SK-N-SH (cell line): ENCODE measurements at regions not wholly inside any gene's neighbourhood (a gene's known extent, or its start where the extent isn't known, plus 50 kb on each side); places are given as distances from the start of the nearest gene placed in this dataset.

ENCODE experiments used
- CTCF ChIA-PET: fragments of 300-600, 350-600 bp; formaldehyde crosslinking; extraction: SDS; loops from one replicate; lab custom pipeline; 2021; lab: Yijun Ruan, JAX
- POLR2A ChIA-PET: fragments of 350-600 bp; sonication (Branson Sonifier 250); formaldehyde crosslinking; extraction: SDS; loops from one replicate; lab custom pipeline; 2020; ENCODE audit warnings: antibody characterized with exemption, inconsistent platforms; lab: Yijun Ruan, JAX
- DNase-seq: peaks from one replicate; pipeline ENCODE4 v3.0.0; 2012
- H2AFZ ChIP-seq: fragments of 200-600 bp; sonication (generic); 2 replicates; pipeline ENCODE4 v1.8.1; 2016; ENCODE audit warnings: antibody characterized with exemption, mild to moderate bottlenecking, low read depth
- H3F3A ChIP-seq: fragments of 200-600 bp; sonication (generic); replicated peaks from 2 replicates; pipeline ENCODE3; 2016; ENCODE audit warnings: antibody characterized with exemption, mild to moderate bottlenecking; ENCODE audit not compliant: insufficient read depth
- H3K27ac ChIP-seq, 2 experiments: fragments of 200-500 bp in 1 of 2; fragments of 200-600 bp in 1 of 2; sonication (Bioruptor generic) in 1 of 2; sonication (generic), shearing (Covaris generic) in 1 of 2; 2 replicates each; pipeline versions ENCODE4 v1.5.1 to v1.6.1; 2014 to 2016; ENCODE audit warnings: low read depth in 2 of 2, inconsistent platforms in 1 of 2, low read length in 1 of 2, mild to moderate bottlenecking in 1 of 2, mixed read lengths in 1 of 2
- H3K27me3 ChIP-seq: fragments of 200-600 bp; sonication (generic), shearing (Covaris generic); 2 replicates; pipeline ENCODE4 v1.6.1; 2016; ENCODE audit warnings: mixed run types; ENCODE audit not compliant: insufficient read depth
- H3K36me3 ChIP-seq, 2 experiments: fragments of 200-500 bp in 1 of 2; fragments of 200-600 bp in 1 of 2; sonication (Bioruptor generic) in 1 of 2; sonication (generic) in 1 of 2; replicated peaks in 1 of 2; 2 replicates each; pipeline versions ENCODE3 to v1.5.1; 2014 to 2016; ENCODE audit warnings: low read length in 1 of 2, mild to moderate bottlenecking in 1 of 2; ENCODE audit not compliant: insufficient read depth in 2 of 2, control insufficient read depth in 1 of 2
- H3K4me1 ChIP-seq, 2 experiments: fragments of 200-500 bp in 1 of 2; fragments of 200-600 bp in 1 of 2; sonication (Bioruptor generic) in 1 of 2; sonication (generic), shearing (Covaris generic) in 1 of 2; 2 replicates each; pipeline versions ENCODE4 v1.5.1 to v1.6.1; 2014 to 2016; ENCODE audit warnings: low read depth in 1 of 2, low read length in 1 of 2, mixed run types in 1 of 2; ENCODE audit not compliant: insufficient read depth in 2 of 2, control insufficient read depth in 1 of 2
- H3K4me2 ChIP-seq: fragments of 200-600 bp; sonication (generic), shearing (Covaris generic); 2 replicates; pipeline ENCODE4 v1.6.1; 2017; ENCODE audit warnings: mixed run types
- H3K4me3 ChIP-seq, 2 experiments: fragments of 200-500 bp in 1 of 2; fragments of 200-600 bp in 1 of 2; sonication (Bioruptor generic) in 1 of 2; sonication (generic), shearing (Covaris generic) in 1 of 2; 2 replicates each; pipeline versions ENCODE4 v1.5.1 to v1.8.1; 2014 to 2016; ENCODE audit warnings: low read depth in 2 of 2, inconsistent platforms in 1 of 2, low read length in 1 of 2, mild to moderate bottlenecking in 1 of 2, mixed read lengths in 1 of 2, moderate library complexity in 1 of 2
- H3K79me2 ChIP-seq: fragments of 200-600 bp; sonication (generic); 2 replicates; pipeline ENCODE4 v1.8.1; 2017; ENCODE audit warnings: mild to moderate bottlenecking; ENCODE audit not compliant: insufficient read depth
- H3K9ac ChIP-seq: fragments of 200-600 bp; sonication (generic); 2 replicates; pipeline ENCODE4 v1.6.1; 2017; ENCODE audit warnings: mixed run types
- H3K9me2 ChIP-seq: fragments of 200-600 bp; sonication (generic); 2 replicates; pipeline ENCODE4 v1.6.1; 2017; ENCODE audit warnings: mixed run types
- H3K9me3 ChIP-seq: fragments of 200-600 bp; sonication (generic); 2 replicates; pipeline ENCODE4 v1.6.1; 2017; ENCODE audit warnings: mixed run types, mild to moderate bottlenecking, moderate library complexity
- H4K20me1 ChIP-seq: fragments of 200-600 bp; sonication (generic); 2 replicates; pipeline ENCODE4 v1.6.1; 2017; ENCODE audit warnings: mild to moderate bottlenecking, mixed run types; ENCODE audit not compliant: insufficient read depth
- CHD2 ChIP-seq: fragments of 150-350 bp; IDR thresholded peaks from 2 replicates; pipeline ENCODE4 v1.6.1; 2018; ENCODE audit warnings: low read length; ENCODE audit not compliant: partially characterized antibody
- CTCF ChIP-seq: fragments of 200-600 bp; sonication (generic); IDR thresholded peaks from 2 replicates; pipeline ENCODE4 v1.6.1; 2017; ENCODE audit warnings: antibody characterized with exemption, mild to moderate bottlenecking, moderate library complexity
- EP300 ChIP-seq, 2 experiments: IDR thresholded peaks; 2 replicates each; pipeline versions ENCODE4 v1.4.0 to v1.6.1; 2012; ENCODE audit warnings: borderline replicate concordance in 1 of 2, low read depth in 1 of 2, low read length in 1 of 2
- EZH2phosphoT487 ChIP-seq: fragments of 200-600 bp; sonication (generic); IDR thresholded peaks from 2 replicates; pipeline ENCODE4 v1.6.1; 2017; ENCODE audit warnings: low read depth, mixed run types, mild to moderate bottlenecking, antibody characterized with exemption, moderate library complexity, borderline replicate concordance
- FOXJ3 ChIP-seq: sonication (generic); formaldehyde crosslinking; IDR thresholded peaks from 2 replicates; pipeline ENCODE4 v1.5.1; 2020; ENCODE audit warnings: mild to moderate bottlenecking, missing genetic modification reagents
- GATA2 ChIP-seq: sonication (generic); formaldehyde crosslinking; IDR thresholded peaks from 2 replicates; pipeline ENCODE4 v1.5.0; 2020; ENCODE audit warnings: mild to moderate bottlenecking, missing genetic modification reagents
- IRF3 ChIP-seq: fragments of 150-350 bp; IDR thresholded peaks from 2 replicates; pipeline ENCODE4 v1.6.1; 2016; ENCODE audit warnings: mild to moderate bottlenecking, low read depth, low read length
- MEF2A ChIP-seq: IDR thresholded peaks from 2 replicates; pipeline ENCODE4 v1.4.0; 2012; ENCODE audit warnings: low read depth, borderline replicate concordance
- MXI1 ChIP-seq: IDR thresholded peaks from 2 replicates; pipeline ENCODE4 v1.6.1; 2012; ENCODE audit warnings: mild to moderate bottlenecking, low read depth, low read length, improper control_type of control experiment
- NFIC ChIP-seq: IDR thresholded peaks from 2 replicates; pipeline ENCODE4 v1.4.0; 2012; ENCODE audit warnings: borderline replicate concordance
- RXRA ChIP-seq: IDR thresholded peaks from 2 replicates; pipeline ENCODE4 v1.4.0; 2012; ENCODE audit warnings: low read depth, mild to moderate bottlenecking, borderline replicate concordance
- SMC3 ChIP-seq: IDR thresholded peaks from 2 replicates; pipeline ENCODE4 v1.6.1; 2012; ENCODE audit warnings: low read depth, low read length, improper control_type of control experiment
- TAF1 ChIP-seq: IDR thresholded peaks from 2 replicates; pipeline ENCODE4 v1.6.1; 2012; ENCODE audit warnings: low read depth, mild to moderate bottlenecking, low read length, moderate library complexity, borderline replicate concordance
- TCF12 ChIP-seq: IDR thresholded peaks from 2 replicates; pipeline ENCODE4 v1.4.0; 2012
- TEAD4 ChIP-seq: IDR thresholded peaks from 2 replicates; pipeline ENCODE4 v1.4.0; 2012; ENCODE audit warnings: mild to moderate bottlenecking, borderline replicate concordance; ENCODE audit not compliant: insufficient read depth
- YY1 ChIP-seq: IDR thresholded peaks from 2 replicates; pipeline ENCODE4 v1.4.0; 2012; ENCODE audit warnings: low read depth, mild to moderate bottlenecking
- ZBTB33 ChIP-seq: IDR thresholded peaks from 2 replicates; pipeline ENCODE4 v1.4.0; 2012; ENCODE audit warnings: low read depth, borderline replicate concordance
- WGBS: methylation state at CpG from one replicate; pipeline ENCODE4 v1.1.6; 2017; ENCODE audit warnings: low lambda C conversion rate; 5-methylcytosine and 5-hydroxymethylcytosine counted together

DNA sequence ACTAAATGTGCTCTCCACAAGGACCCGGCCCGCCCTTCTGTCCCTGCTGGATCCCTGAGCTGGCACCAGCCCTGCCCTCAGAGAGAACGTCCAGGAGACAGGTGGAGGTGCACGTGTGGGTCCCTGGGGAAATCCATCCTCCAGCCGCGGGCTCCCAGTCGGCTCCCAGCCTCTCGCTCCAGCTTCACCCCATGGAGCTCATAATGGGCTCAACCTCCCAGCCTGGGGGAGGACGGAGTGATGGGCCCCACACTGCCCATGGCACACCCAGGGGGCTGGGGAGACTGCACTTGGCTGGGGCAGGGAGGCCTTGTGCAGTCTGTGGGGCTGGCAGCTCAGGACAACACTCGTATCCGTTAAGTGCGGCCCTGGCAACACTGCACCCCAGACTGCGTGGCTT, 250.5 kb downstream of the TMEM121 start:
- H4K20me1 ChIP-seq, result no peaks in the 10 kb centered on the region
- H2AFZ ChIP-seq, result no peak overlapping the region
- POLR2A ChIA-PET, result no interaction called here
- no peak for TF ChIP-seq MXI1
- TF ChIP-seq SMC3, result no peak
- no peak for TF ChIP-seq TAF1
- TF ChIP-seq CTCF, result no peak
- no peak for TF ChIP-seq RXRA
- no peak for TF ChIP-seq IRF3
- no peak for TF ChIP-seq CHD2
- no peak for TF ChIP-seq TCF12
- TF ChIP-seq YY1, result no peak
- no peak for TF ChIP-seq EZH2phosphoT487
- TF ChIP-seq EP300 (IDR thresholded peaks at IDR 0.05; ENCODE audit: borderline replicate concordance in 1 of 2, low read depth in 1 of 2, low read length in 1 of 2), result no peak
- TF ChIP-seq TEAD4, result no peak
- TF ChIP-seq MEF2A, result no peak
- TF ChIP-seq NFIC, result no peak
- no peak for TF ChIP-seq ZBTB33
- no peak for TF ChIP-seq GATA2
- no peak for TF ChIP-seq FOXJ3
- TF ChIP-seq, all 33 proteins: peak for 0
- Histone ChIP-seq H3K9ac (no peak overlapping the region), H3K27me3 (no peaks in the 10 kb centered on the region), H3K4me3 (no peak overlapping the region), H3F3A (no peaks in the 10 kb centered on the region), H3K4me1 (peaks cover 0 to 4% of the 10 kb centered on the region in 2 experiments; a peak in 1 of 4 replicates), H3K4me2 (no peak overlapping the region), H3K9me2 (no peaks in the 10 kb centered on the region), H3K27ac (no peak overlapping the region), H3K79me2 (no peaks in the 10 kb centered on the region), H3K36me3 (no peaks in the 10 kb centered on the region), H3K9me3 (no peaks in the 10 kb centered on the region; the same call in 1 of the 2 replicates)
- 53% methylated on average over 3 of the region's 13 CpGs for WGBS
- CTCF ChIA-PET, result no interaction called here
- no peak for DNase-seq
